Caki2 (cell line): ENCODE measurements at regions not wholly inside any gene's neighbourhood (a gene's known extent, or its start where the extent isn't known, plus 50 kb on each side); places are given as distances from the start of the nearest gene placed in this dataset.

ENCODE experiments used
- DNase-seq: peaks from one replicate; pipeline ENCODE4 v3.0.0-alpha.2; 2015; ENCODE audit warnings: low read depth
- in situ Hi-C: cut with HindIII; loops from 2 replicates; pipeline ENCODE4 v1.10.0; 2016; ENCODE audit warnings: low sequenced_read_pairs, low pct_unique_long_range_greater_than_20kb, mixed read lengths

DNA sequence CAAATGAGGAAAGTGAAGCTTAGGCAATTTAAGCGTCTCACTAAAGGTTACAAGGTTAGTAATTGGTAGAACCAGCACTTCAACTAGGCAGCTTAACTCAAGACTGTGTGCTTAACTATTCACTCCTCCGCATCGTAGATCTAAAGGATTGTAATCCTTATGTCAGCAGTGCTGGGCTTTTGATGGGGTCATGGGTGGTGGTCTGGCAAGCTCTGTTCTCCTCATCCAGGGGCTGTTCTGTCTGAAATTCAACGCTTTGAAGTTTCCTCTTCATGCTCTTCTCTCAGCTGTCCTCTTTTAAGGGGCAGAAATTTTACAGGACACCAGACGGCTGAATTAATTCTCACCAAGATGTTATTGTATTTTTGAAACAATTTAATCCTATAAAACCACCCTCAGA, 165.5 kb upstream of the FAM98A start:
- DNase-seq = no peak
- in situ Hi-C loops = no loop called here

DNA sequence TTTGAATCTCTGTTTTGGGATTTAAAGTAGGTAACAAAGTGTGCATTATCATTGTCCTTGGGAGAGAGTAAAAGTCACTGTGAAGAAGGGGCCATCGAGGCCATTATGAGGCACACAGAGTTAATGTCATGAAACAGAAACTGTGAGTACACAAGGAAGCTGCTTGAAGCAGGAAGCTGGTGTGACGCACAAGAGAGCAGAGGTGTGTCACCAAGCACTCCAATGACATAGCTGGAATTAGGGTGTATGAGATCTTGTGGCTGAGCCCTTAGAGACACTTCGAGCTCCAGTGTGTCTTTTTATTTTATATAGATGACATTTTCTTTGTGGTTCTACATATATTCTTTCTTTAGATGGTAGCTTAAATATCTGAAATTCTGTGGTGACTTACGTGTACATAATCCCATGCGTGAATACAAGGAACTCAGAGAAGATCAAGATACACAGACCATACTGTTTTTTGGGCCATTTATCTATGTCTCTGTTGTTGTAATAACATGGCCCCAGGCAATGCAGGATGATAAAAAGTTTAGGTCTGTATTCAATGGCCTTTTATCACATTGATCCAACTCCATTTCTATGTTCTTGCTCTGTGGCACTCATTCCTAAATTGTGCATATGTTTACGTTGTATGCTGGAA, 164.7 kb upstream of the FAM98A start:
- DNase-seq = no peak
- in situ Hi-C loops = no loop called here

DNA sequence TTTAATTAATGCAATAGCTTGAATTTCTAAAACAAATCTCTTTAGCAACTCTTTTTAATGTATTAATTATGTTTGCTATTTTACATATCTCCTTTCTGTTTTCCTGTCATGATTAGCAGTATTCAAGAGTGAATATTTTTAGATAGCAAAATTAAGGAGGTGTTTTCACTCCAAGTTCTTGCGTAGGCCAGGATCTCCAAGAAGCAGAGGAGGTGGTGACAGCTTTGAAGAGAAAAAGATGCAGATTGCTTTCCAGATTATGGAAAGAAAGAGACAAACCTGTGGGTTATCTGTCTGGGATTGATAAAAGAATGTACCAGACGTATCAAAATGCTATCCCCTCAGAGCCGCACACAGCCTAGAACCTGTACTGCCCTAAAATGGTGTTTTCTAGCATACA, 163.5 kb upstream of the FAM98A start:
- in situ Hi-C loops = no loop called here
- no peak for DNase-seq

DNA sequence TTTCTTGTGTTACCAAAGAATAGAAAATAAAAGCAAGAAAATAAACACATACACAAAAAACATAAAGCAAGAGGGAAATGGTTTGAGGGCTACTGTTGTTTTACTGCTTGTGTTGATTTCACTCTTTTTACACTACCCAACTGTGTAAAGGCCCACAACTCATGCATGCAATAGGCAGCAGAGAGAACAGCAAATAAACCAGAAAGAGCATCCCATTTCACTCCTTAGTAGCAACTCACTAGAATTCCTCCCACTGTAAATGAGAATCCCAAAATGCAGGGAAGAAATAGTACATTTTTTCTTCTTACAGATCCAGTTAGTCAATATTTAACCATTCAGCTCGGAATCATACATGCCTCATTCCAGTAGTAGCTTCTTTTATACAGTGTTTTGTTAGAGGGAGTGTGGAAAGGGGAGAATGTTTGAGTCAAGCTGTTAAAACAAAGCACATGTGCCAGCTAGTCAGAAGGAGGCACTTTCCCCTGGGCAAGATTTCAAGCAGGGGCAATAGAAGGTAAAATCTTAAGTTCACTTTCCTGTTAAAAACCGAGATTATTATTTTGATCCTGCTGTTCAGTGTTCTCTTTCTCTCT, 147.2 kb upstream of the FAM98A start:
- no peak for DNase-seq
- in situ Hi-C loops = no loop called here

DNA sequence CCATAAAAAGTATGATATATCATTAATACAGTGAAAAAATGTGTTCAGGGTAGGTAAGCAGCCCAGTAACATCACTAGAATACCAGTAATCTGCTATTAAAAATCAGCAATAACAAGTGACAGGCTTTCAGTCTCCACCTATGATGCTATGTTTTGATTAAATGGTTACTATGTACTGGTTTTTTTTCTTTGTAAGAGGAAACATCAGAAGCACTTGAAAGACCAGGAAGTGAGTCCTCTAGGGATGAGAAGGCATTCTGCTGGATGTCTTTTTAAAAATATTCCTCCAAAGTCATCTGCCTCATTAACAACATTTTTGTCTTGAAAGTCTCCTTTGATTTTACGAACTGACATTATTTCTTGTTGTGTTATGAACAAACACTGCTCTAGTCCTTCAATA, 136.0 kb upstream of the FAM98A start:
- in situ Hi-C loops = no loop called here
- DNase-seq = peak; percentile 8

DNA sequence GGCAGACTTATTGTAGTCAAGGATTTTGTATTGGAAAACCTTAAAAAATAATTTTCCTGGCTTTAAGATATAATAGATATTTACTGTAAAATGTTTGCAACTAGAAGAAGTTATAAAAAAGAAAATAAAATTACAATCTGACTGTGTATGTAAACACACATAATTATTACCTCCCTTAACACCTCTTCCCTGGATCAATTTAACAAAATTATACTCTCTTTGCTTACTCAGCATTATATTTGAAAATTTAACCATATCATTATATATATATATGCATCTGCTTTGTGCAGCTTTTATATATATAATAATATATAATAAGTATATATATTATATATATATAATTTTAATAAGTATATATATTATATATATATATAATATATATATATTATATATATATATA, 131.7 kb upstream of the FAM98A start:
- in situ Hi-C loops = no loop called here
- no peak for DNase-seq

DNA sequence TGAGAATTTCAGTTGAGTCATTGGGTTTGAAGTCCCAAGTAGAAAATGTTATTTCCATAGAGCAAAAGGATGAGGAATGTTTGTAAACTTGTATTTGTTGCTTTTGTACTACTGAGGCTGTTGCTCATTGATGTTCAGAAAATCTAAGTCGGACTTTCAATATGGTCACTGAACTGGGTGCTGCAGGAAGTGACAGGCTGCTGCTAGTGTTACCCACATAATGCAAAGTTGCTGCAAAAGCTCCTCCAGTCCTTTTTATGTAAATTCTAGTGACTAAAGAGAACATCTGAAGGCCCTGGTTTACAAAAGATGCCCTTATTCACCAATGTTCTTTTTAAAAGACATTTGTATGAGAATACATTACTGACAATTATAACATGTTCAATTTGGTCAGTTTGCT, 131.1 kb upstream of the FAM98A start:
- no peak for DNase-seq
- in situ Hi-C loops = no loop called here

DNA sequence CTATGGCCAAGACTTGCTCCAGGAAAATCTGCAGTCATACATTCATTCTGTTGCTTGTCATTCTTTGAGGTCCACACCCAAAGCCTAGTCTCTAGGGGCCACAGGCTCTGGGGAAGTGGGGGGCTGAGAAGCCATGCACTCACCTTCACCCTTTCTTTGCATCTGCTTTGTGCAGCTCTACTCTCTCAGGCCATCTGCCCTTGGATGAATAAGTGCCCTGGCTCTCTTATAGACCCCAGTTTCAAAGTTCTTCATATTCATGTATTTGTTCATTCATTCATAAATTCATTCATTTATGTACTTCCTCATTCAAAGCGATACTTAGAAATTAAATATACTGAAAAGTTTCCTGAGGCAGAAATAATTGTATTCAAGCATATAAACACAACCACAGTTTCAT, 130.3 kb upstream of the FAM98A start:
- no peak for DNase-seq
- in situ Hi-C loops = no loop called here

DNA sequence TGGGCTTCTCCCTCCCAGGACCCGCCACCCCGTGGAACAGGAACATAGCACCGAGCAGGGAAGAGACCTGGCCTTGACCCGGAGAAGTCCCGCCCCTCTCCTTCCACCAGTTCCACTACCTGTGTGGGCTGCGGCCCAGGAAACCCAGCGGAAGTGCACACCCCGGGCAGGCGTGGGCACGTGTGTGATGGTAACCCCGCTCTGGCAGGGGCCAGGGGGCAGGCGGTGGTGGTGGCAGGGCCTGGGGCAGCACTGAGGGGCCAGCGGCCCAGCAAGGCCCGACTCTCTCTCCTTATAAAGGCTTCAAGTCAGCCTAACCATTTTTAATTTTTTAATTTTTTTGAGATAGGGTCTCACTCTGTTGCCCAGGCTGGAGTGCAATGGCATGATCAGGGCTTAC, 129.0 kb upstream of the FAM98A start:
- no peak for DNase-seq
- in situ Hi-C loops = no loop called here

DNA sequence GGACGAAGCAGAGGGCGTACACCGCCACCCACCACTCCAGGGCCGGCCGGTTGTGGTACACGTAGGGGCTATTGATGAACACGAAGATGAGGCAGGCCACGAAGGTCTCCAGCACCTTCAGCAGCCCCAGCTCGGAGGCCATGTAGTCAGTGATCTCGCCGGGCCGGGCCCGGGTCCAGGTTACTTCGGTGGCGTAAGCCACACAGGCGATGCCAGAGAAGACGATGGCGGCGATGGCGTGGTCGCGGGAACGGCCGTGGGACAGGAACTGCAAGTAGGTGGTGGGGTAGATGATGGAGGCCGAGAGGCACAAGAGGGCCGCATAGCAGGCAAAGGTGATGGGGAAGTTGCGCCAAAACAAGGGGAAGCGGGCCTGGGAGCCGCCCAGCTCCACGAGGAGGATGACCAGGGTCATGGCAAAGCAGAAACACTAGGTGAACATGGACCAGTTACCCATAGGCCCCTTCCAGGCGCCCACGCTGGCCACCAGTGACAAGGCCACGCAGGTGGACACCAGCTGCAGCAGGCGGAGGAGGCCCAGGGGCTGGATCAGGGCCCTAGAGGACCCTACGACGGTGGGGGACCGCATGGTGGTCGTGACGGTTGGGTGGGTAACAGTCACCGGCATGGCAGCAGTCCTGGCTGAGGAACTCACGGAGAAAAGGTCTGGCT, 128.4 kb upstream of the FAM98A start:
- no peak for DNase-seq
- in situ Hi-C loops = no loop called here

DNA sequence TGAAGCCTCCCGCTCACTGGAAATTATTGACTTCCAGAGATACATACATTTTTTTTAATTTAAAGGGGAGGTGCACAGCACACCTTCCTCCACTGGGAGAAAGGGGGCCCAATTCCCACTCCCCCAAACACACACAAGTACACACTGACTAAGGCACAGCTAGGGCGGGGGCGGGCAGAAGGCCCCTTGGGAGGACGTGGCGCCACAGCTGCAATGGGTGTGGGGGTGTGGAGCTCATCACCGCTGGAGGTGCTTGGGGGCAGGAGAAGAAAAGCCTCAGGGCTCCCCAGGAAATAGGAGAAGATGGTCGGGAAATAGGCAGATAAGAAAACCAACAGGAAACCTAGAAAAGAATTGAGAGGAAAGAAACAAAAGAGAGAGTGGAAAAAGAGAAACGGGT, 127.3 kb upstream of the FAM98A start:
- no peak for DNase-seq
- in situ Hi-C loops = no loop called here

DNA sequence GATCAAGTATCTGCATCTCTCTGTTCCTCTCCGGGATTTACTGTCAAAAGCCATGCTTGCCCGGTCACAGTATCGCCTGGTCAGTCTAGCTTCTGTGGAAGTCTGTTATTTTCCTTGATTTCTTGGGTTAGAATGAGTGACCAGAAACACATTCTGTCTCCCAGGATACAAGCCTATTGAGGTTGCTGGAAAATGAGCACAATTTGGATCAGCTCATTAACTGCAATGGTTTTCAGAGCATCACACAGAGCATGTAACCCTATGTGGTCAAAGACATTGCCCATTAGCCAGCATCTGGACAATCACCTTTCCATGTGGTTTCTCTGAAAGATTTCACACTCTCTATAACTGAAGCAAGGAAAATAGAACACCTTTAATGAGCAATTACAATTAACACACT, 124.2 kb upstream of the FAM98A start:
- in situ Hi-C loops = no loop called here
- no peak for DNase-seq

DNA sequence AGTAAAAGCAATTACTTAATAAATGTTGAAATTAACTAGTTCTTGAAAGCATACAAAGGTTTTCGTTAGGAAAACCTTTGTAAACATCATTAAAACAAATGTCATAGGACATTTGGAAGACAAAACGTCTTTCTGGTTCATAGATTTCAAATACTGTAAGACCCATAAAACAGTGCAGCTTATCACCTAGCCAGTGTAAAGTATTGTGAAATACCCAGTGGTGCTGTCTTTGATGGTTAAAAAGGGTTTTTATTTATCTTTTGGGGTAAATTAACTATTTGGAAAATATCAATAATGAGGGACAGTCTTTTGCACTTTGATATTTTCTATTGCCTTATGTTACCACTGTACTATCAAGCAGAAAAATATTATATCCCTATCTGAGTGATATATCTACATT, 120.0 kb upstream of the FAM98A start:
- DNase-seq = no peak
- in situ Hi-C loops = no loop called here

DNA sequence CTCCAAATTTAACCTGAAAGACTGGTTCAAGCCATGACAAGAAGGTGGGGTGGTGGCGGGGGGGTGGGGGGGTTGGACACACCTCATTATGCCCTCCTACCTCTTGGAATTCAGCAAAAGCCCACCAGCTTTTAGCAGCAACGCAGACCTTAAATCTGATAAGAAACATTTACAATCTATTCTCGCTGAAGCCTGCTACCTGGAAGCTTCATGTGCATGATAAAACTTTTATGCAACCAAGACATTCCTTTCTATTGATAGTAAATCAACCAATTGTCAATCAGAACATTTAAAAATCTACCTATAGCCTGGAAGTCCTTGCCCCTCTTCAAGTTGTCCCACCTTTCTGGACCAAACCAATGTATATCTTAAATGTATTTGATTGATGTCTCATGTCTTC, 113.6 kb upstream of the FAM98A start:
- in situ Hi-C loops = no loop called here
- DNase-seq = no peak

DNA sequence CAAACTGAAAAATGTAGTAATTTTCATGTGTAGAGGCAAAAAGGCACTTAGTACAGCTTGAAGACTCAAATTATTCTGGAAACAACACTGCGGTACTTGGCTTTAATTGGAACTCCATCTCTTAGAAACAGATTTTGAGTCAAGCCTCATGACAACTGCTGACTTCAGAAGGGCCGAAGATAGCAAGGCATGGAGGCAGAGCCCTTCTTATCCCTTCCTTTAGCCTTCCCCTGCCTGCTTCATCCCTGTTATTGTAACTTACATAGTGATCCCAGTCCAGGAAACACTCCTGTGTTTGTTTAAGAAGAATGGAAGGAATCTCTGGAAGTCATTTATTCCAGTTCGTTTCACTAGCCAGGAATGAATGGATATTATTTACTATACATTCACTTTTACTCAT, 110.9 kb upstream of the FAM98A start:
- in situ Hi-C loops = no loop called here
- DNase-seq = no peak

DNA sequence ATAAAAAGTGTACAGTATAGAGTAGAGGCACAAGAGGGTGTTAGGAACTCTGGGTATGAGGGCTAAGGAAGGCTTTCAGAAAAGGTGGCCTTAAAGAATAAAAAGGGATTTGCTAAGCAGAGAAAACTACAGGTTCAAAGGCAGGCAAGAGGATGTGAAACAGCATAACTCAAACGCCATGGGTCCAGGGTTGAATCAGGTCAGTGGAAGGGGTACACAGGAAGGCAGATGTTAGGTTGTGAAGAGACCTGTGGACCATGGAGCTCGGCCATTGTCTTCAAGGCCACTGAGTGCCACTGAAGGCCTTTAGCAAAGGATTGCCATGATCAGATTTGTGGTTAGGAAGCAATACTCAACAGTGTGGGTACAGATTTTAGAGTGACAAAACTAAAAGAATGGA, 108.2 kb upstream of the FAM98A start:
- in situ Hi-C loops = no loop called here
- no peak for DNase-seq

DNA sequence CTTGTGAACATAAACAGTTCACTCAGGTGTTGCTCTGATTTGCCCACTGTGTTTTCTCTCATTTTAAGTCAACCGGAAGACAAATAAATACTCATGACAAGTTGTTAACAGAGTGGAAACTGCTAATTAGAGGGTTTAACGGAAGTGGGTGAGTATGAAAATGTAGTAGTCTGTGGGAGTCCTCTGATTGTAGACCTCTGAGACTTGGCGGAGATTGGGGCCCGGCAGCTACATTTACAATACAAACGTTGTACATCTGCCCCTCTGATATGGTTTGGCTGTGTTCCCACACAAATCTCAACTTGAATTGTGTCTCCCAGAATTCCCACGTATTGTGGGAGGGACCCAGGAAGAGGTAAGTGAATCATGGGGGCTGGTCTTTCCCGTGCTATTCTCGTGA, 107.3 kb upstream of the FAM98A start:
- no peak for DNase-seq

DNA sequence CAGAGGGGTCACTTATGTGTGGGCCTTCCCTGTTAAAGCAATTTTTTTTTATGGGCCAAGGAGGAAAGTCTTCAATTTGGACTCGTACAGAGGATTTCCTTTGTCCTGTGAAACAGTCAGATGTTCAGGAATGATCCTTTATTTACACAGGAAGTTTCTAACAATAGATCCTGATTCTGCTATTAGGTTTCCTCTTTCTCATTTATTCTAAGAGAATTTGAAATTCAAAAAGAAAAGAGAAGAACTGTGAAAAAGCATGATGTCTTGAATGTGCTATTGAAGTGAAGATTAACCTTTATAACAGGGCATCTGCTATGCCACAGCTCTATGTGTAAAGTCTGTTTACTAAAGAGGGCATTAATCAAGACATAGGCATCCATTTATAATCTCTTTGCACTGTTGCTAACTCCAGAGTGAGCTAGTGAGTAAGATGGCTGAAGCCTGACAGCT, 105.3 kb upstream of the FAM98A start:
- DNase-seq = no peak
- in situ Hi-C loops = no loop called here

More for the DNA sequence above, 107.3 kb upstream of the FAM98A start:
- in situ Hi-C loops = no loop called here

DNA sequence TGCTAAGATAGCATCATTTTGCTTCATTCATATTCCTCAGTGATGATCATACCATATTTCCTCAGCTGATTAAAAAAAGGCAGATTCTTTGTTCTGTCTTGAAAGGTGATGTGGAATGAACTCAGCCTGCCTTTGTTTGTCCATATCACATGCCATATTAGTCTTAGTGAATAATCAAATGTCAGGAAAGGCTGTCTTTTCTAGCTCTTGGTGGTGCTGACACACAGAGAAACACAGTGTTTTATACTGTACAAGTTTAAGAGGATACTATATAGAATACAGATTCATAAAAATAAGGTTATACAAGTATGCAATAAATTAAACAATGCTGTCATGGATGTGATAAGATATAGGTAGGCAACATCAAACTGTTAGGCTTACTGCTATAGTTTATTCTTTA, 97.1 kb upstream of the FAM98A start:
- no peak for DNase-seq
- in situ Hi-C loops = no loop called here

DNA sequence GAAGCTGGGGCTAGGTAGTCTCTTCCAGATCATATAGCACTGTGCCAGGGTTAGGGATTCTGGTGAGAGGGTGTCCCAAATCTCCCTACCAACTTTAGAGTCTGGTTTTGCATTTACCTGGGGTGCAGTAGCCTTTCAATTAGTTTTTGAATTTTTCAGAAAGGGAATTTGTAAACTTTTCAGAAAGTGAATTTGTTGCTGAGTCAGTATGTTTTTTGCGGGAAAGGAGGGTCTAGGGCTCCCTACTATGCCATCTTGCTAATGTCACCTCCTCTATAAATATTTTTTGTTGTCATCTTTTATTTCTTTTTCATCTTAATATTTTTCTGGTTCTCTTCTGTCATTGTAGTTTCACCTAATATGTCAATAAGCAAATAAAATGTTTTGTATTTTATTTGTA, 95.8 kb upstream of the FAM98A start:
- no peak for DNase-seq
- in situ Hi-C loops = no loop called here
